Astrocyte of the cerebellum (primary cell): ENCODE measurements at regions not wholly inside any gene's neighbourhood (a gene's known extent, or its start where the extent isn't known, plus 50 kb on each side); places are given as distances from the start of the nearest gene placed in this dataset.

Experiments
- DNase-seq: peaks from one replicate; pipeline ENCODE4 v3.0.0-alpha.2; 2011; ENCODE audit warnings: low read depth
- H3K4me3 ChIP-seq: 2 replicates; pipeline ENCODE4 v1.5.1; 2011; ENCODE audit warnings: mild to moderate bottlenecking, low read depth, low read length, moderate library complexity
- CTCF ChIP-seq: IDR thresholded peaks from 2 replicates; pipeline ENCODE4 v1.5.1; 2012; ENCODE audit warnings: low read length, low read depth, moderate library complexity, mild to moderate bottlenecking; ENCODE audit errors: missing control alignments
- in situ Hi-C: cut with HindIII; loops from 2 replicates; pipeline ENCODE4 v1.10.0; 2017; ENCODE audit warnings: low sequenced_read_pairs

GRCh38 chr16:62764572-62764971, 728.3 kb upstream of the CDH8 start:
- no peak for TF ChIP-seq CTCF
- DNase-seq: no peak
- in situ Hi-C loops: no loop called here
- H3K4me3 ChIP-seq: no peak overlapping the region

- H3K4me3 ChIP-seq: no peak overlapping the region
- TF ChIP-seq CTCF: no peak
- no peak for DNase-seq
- in situ Hi-C loops: no loop called here
These were observed 724.2 kb upstream of the CDH8 start for GRCh38 chr16:62760398-62760797.

GRCh38 chr16:62755938-62756337, 719.7 kb upstream of the CDH8 start:
- no peak for DNase-seq
- H3K4me3 ChIP-seq: no peak overlapping the region
- in situ Hi-C loops: no loop called here
- no peak for TF ChIP-seq CTCF

- no peak for TF ChIP-seq CTCF
- no peak overlapping the region for H3K4me3 ChIP-seq
- DNase-seq: no peak
- in situ Hi-C loops: no loop called here
These were observed 716.6 kb upstream of the CDH8 start for GRCh38 chr16:62752854-62753253.

GRCh38 chr16:62751218-62751617, 715.0 kb upstream of the CDH8 start:
- in situ Hi-C loops: no loop called here
- DNase-seq: no peak
- no peak for TF ChIP-seq CTCF
- H3K4me3 ChIP-seq: no peak overlapping the region

- DNase-seq: no peak
- H3K4me3 ChIP-seq: no peak overlapping the region
- no peak for TF ChIP-seq CTCF
- in situ Hi-C loops: no loop called here
These were observed 705.5 kb upstream of the CDH8 start for GRCh38 chr16:62741692-62742091.
